ENCODE measurements at regions not wholly inside any gene's neighbourhood (a gene's known extent, or its start where the extent isn't known, plus 50 kb on each side); places are given as distances from the start of the nearest gene placed in this dataset.

GRCh38 chrX:98481636-98482035, 1597.9 kb downstream of the RPA4 start:
- Mint-ChIP-seq H3K27me3 (no peaks in the 10 kb centered on the region), H3K36me3 (ENCODE audit: low read depth) (no peaks in the 10 kb centered on the region), H3K4me3 (no peak overlapping the region), H3K9me3 (no peaks in the 10 kb centered on the region), H3K4me1 (no peaks in the 10 kb centered on the region), H3K27ac (no peak overlapping the region)
- ATAC-seq (no peak), DNase-seq (no peak)

- no peaks in the 10 kb centered on the region for H3K36me3 Mint-ChIP-seq (ENCODE audit: low read depth)
- no peak overlapping the region for H3K4me3 Mint-ChIP-seq
- no peak overlapping the region for H3K27ac Mint-ChIP-seq
- no peak for DNase-seq
- H3K27me3 Mint-ChIP-seq, result no peaks in the 10 kb centered on the region
- ATAC-seq, result no peak
- no peaks in the 10 kb centered on the region for H3K9me3 Mint-ChIP-seq
- no peaks in the 10 kb centered on the region for H3K4me1 Mint-ChIP-seq
Observed at GRCh38 chrX:98490670-98491069, 1607.0 kb downstream of the RPA4 start.

GRCh38 chrX:98501426-98501825, 1617.7 kb downstream of the RPA4 start:
- ATAC-seq (no peak), DNase-seq (no peak)
- Mint-ChIP-seq H3K36me3 (ENCODE audit: low read depth) (no peaks in the 10 kb centered on the region), H3K27ac (no peak overlapping the region), H3K4me3 (no peak overlapping the region), H3K9me3 (no peaks in the 10 kb centered on the region), H3K4me1 (no peaks in the 10 kb centered on the region), H3K27me3 (no peaks in the 10 kb centered on the region)

GRCh38 chrX:98506907-98507306, 1623.2 kb downstream of the RPA4 start:
- Mint-ChIP-seq H3K27me3 (no peaks in the 10 kb centered on the region), H3K4me1 (no peaks in the 10 kb centered on the region), H3K36me3 (ENCODE audit: low read depth) (no peaks in the 10 kb centered on the region), H3K4me3 (no peak overlapping the region), H3K27ac (no peak overlapping the region), H3K9me3 (no peaks in the 10 kb centered on the region)
- ATAC-seq (no peak), DNase-seq (no peak)

GRCh38 chrX:98514032-98514431, 1630.3 kb downstream of the RPA4 start:
- no peak for ATAC-seq
- Mint-ChIP-seq H3K9me3 (no peaks in the 10 kb centered on the region), H3K4me3 (no peak overlapping the region), H3K27ac (no peak overlapping the region), H3K4me1 (no peaks in the 10 kb centered on the region), H3K27me3 (no peaks in the 10 kb centered on the region), H3K36me3 (ENCODE audit: low read depth) (no peaks in the 10 kb centered on the region)
- no peak for DNase-seq

- no peaks in the 10 kb centered on the region for H3K36me3 Mint-ChIP-seq (ENCODE audit: low read depth)
- no peaks in the 10 kb centered on the region for H3K9me3 Mint-ChIP-seq
- no peak for ATAC-seq
Observed at GRCh38 chrX:98516120-98516519, 1632.4 kb downstream of the RPA4 start.

GRCh38 chrX:98523026-98523425, 1639.3 kb downstream of the RPA4 start:
- Mint-ChIP-seq H3K27ac (no peak overlapping the region), H3K4me3 (no peak overlapping the region), H3K36me3 (ENCODE audit: low read depth) (no peaks in the 10 kb centered on the region), H3K9me3 (no peaks in the 10 kb centered on the region), H3K4me1 (no peaks in the 10 kb centered on the region), H3K27me3 (no peaks in the 10 kb centered on the region)
- ATAC-seq (no peak), DNase-seq (no peak)

More at GRCh38 chrX:98516120-98516519, 1632.4 kb downstream of the RPA4 start:
- Mint-ChIP-seq H3K4me1 (no peaks in the 10 kb centered on the region), H3K4me3 (no peak overlapping the region), H3K27me3 (no peaks in the 10 kb centered on the region), H3K27ac (no peak overlapping the region)
- no peak for DNase-seq

- H3K27me3 Mint-ChIP-seq, result no peaks in the 10 kb centered on the region
- H3K4me1 Mint-ChIP-seq, result no peaks in the 10 kb centered on the region
- H3K36me3 Mint-ChIP-seq (ENCODE audit: low read depth), result no peaks in the 10 kb centered on the region
- ATAC-seq (no peak), DNase-seq (no peak)
- H3K9me3 Mint-ChIP-seq, result no peaks in the 10 kb centered on the region
- no peak overlapping the region for H3K4me3 Mint-ChIP-seq
- H3K27ac Mint-ChIP-seq, result no peak overlapping the region
Observed at GRCh38 chrX:98523521-98523920, 1639.8 kb downstream of the RPA4 start.

- Mint-ChIP-seq H3K27ac (no peak overlapping the region), H3K4me3 (no peak overlapping the region), H3K9me3 (no peaks in the 10 kb centered on the region), H3K36me3 (ENCODE audit: low read depth) (no peaks in the 10 kb centered on the region), H3K4me1 (no peaks in the 10 kb centered on the region), H3K27me3 (no peaks in the 10 kb centered on the region)
- ATAC-seq, result no peak
- no peak for DNase-seq
Observed at GRCh38 chrX:98548519-98548918, 1664.8 kb downstream of the RPA4 start.

- Mint-ChIP-seq H3K36me3 (ENCODE audit: low read depth) (no peaks in the 10 kb centered on the region), H3K4me1 (no peaks in the 10 kb centered on the region), H3K27me3 (no peaks in the 10 kb centered on the region), H3K4me3 (no peak overlapping the region), H3K27ac (no peak overlapping the region), H3K9me3 (no peaks in the 10 kb centered on the region)
- no peak for ATAC-seq
- DNase-seq, result no peak
Observed at GRCh38 chrX:98568795-98569194, 1685.1 kb downstream of the RPA4 start.

- ATAC-seq (no peak), DNase-seq (no peak)
- no peaks in the 10 kb centered on the region for H3K36me3 Mint-ChIP-seq (ENCODE audit: low read depth)
- H3K4me3 Mint-ChIP-seq, result no peak overlapping the region
- H3K27me3 Mint-ChIP-seq, result no peaks in the 10 kb centered on the region
- no peak overlapping the region for H3K27ac Mint-ChIP-seq
- no peaks in the 10 kb centered on the region for H3K4me1 Mint-ChIP-seq
- H3K9me3 Mint-ChIP-seq, result peaks cover 3% of the 10 kb centered on the region
Observed at GRCh38 chrX:98605941-98606340, 1722.2 kb downstream of the RPA4 start.

GRCh38 chrX:98607739-98608138, 1724.0 kb downstream of the RPA4 start:
- ATAC-seq, result no peak
- Mint-ChIP-seq H3K27me3 (no peaks in the 10 kb centered on the region), H3K4me3 (no peak overlapping the region), H3K4me1 (no peaks in the 10 kb centered on the region), H3K36me3 (ENCODE audit: low read depth) (no peaks in the 10 kb centered on the region), H3K9me3 (peaks cover 3% of the 10 kb centered on the region), H3K27ac (no peak overlapping the region)
- no peak for DNase-seq

- no peak for ATAC-seq
- no peaks in the 10 kb centered on the region for H3K4me1 Mint-ChIP-seq
- H3K27ac Mint-ChIP-seq, result no peak overlapping the region
- no peaks in the 10 kb centered on the region for H3K36me3 Mint-ChIP-seq (ENCODE audit: low read depth)
- no peak overlapping the region for H3K4me3 Mint-ChIP-seq
- no peak for DNase-seq
- no peaks in the 10 kb centered on the region for H3K27me3 Mint-ChIP-seq
- no peaks in the 10 kb centered on the region for H3K9me3 Mint-ChIP-seq
Observed at GRCh38 chrX:98627645-98628044, 1743.9 kb downstream of the RPA4 start.

- Mint-ChIP-seq H3K27me3 (no peaks in the 10 kb centered on the region), H3K4me3 (no peak overlapping the region)
- ATAC-seq, result no peak
Observed at GRCh38 chrX:98637451-98637850, 1753.7 kb downstream of the RPA4 start.

GRCh38 chrX:98646351-98646750, 1762.6 kb downstream of the RPA4 start:
- Mint-ChIP-seq H3K4me3 (no peak overlapping the region), H3K9me3 (no peaks in the 10 kb centered on the region), H3K27ac (no peak overlapping the region), H3K4me1 (no peaks in the 10 kb centered on the region), H3K27me3 (no peaks in the 10 kb centered on the region), H3K36me3 (ENCODE audit: low read depth) (no peaks in the 10 kb centered on the region)
- DNase-seq (no peak), ATAC-seq (no peak)

More at GRCh38 chrX:98637451-98637850, 1753.7 kb downstream of the RPA4 start:
- no peak overlapping the region for H3K27ac Mint-ChIP-seq
- no peak for DNase-seq
- no peaks in the 10 kb centered on the region for H3K36me3 Mint-ChIP-seq (ENCODE audit: low read depth)
- H3K4me1 Mint-ChIP-seq, result no peaks in the 10 kb centered on the region
- H3K9me3 Mint-ChIP-seq, result peaks cover 7% of the 10 kb centered on the region

GRCh38 chrX:98654565-98654964, 1755.5 kb downstream of the PCDH19 start:
- peaks cover 4% of the 10 kb centered on the region for H3K9me3 Mint-ChIP-seq
- H3K4me3 Mint-ChIP-seq, result no peak overlapping the region
- DNase-seq (no peak), ATAC-seq (no peak)
- no peak overlapping the region for H3K27ac Mint-ChIP-seq
- no peaks in the 10 kb centered on the region for H3K27me3 Mint-ChIP-seq
- no peaks in the 10 kb centered on the region for H3K4me1 Mint-ChIP-seq
- H3K36me3 Mint-ChIP-seq (ENCODE audit: low read depth), result no peaks in the 10 kb centered on the region

Data from activated naive CD8-positive, alpha-beta T cell treated with anti-CD3 and anti-CD28 coated beads, Interleukin-2, amount 50 U/mL, for 24 hours (primary cell).